ENCODE measurements at regions not wholly inside any gene's neighbourhood (a gene's known extent, or its start where the extent isn't known, plus 50 kb on each side); places are given as distances from the start of the nearest gene placed in this dataset.

DNA sequence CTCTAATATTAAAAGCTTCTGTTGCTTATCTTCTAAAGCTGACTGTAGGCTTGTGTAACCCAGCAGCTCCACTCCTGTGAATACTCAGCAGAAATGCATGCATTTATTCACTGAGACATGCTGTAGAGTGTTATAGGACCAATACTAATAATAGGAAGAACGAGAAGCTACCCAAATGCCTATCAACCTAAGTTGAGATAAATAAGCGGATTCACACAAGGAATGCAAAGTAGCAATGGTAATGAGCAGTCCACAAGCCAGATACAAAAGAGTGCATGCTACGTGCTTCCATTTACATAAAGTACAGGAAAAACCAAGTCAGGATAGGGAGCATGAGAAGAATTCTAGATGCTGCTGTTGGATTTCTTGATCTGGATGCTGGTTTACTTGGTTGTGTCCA lies 155.9 kb downstream of the AASDH start:
- intact Hi-C loops (cut with DNase I) = no loop called here
- DNase-seq (no peak), ATAC-seq (no peak)
- H3K36me3 ChIP-seq = no peaks in the 10 kb centered on the region
- H3K27me3 ChIP-seq = no peaks in the 10 kb centered on the region
- H3K9me3 ChIP-seq = no peaks in the 10 kb centered on the region
- no peak overlapping the region for H3K4me3 ChIP-seq
- no peak overlapping the region for H3K27ac ChIP-seq
- no peaks in the 10 kb centered on the region for H3K4me1 ChIP-seq
- TF ChIP-seq CTCF (IDR thresholded peaks at IDR 0.05) = no peak

GRCh38 chr4:56229947-56230346 lies 157.3 kb downstream of the AASDH start:
- H3K27ac ChIP-seq = no peak overlapping the region
- H3K9me3 ChIP-seq = no peaks in the 10 kb centered on the region
- DNase-seq = no peak
- TF ChIP-seq CTCF (IDR thresholded peaks at IDR 0.05) = no peak
- H3K36me3 ChIP-seq = no peaks in the 10 kb centered on the region
- no peaks in the 10 kb centered on the region for H3K4me1 ChIP-seq
- no peak for ATAC-seq
- H3K27me3 ChIP-seq = no peaks in the 10 kb centered on the region
- H3K4me3 ChIP-seq = no peak overlapping the region
- intact Hi-C loops (cut with DNase I) = no loop called here

- no peaks in the 10 kb centered on the region for H3K4me1 ChIP-seq
- no peaks in the 10 kb centered on the region for H3K9me3 ChIP-seq
- no peak overlapping the region for H3K4me3 ChIP-seq
- H3K27me3 ChIP-seq = no peaks in the 10 kb centered on the region
- no peak overlapping the region for H3K27ac ChIP-seq
- no peaks in the 10 kb centered on the region for H3K36me3 ChIP-seq
- DNase-seq = no peak
- ATAC-seq = no peak
- intact Hi-C loops (cut with DNase I) = no loop called here
- TF ChIP-seq CTCF (IDR thresholded peaks at IDR 0.05) = no peak
These were observed 159.9 kb downstream of the AASDH start for GRCh38 chr4:56227301-56227835.

DNA sequence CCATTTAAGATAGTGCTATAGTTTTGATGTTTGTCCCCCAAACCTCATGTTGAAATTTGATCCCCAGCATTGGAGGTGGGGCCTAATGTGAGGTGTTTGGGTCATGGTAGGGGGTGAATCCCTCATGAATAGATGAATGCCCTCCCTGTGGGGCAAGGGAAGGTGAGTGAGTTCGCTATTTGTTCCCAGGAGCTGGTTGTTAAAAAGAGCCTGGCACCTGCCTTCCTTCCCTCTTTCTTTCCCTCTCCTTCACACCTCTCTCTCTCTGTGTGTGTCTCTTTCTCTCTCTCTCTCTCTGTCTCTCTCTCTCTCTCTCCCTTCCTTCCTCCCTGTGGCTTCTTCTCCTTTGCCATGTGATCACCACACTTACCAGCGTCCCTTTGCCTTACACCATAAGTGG lies 160.7 kb downstream of the AASDH start:
- ATAC-seq (no peak), DNase-seq (no peak)
- H3K27me3 ChIP-seq = no peaks in the 10 kb centered on the region
- H3K9me3 ChIP-seq = no peaks in the 10 kb centered on the region
- no peak overlapping the region for H3K4me3 ChIP-seq
- TF ChIP-seq CTCF (IDR thresholded peaks at IDR 0.05) = no peak
- intact Hi-C loops (cut with DNase I) = no loop called here
- no peaks in the 10 kb centered on the region for H3K36me3 ChIP-seq
- H3K27ac ChIP-seq = no peak overlapping the region
- H3K4me1 ChIP-seq = no peaks in the 10 kb centered on the region

GRCh38 chr4:56224641-56225040 lies 162.7 kb downstream of the AASDH start:
- TF ChIP-seq CTCF (IDR thresholded peaks at IDR 0.05) = no peak
- ATAC-seq (no peak), DNase-seq (no peak)
- intact Hi-C loops (cut with DNase I) = no loop called here
- no peaks in the 10 kb centered on the region for H3K36me3 ChIP-seq
- H3K4me3 ChIP-seq = no peak overlapping the region
- no peak overlapping the region for H3K27ac ChIP-seq
- H3K9me3 ChIP-seq = no peaks in the 10 kb centered on the region
- no peaks in the 10 kb centered on the region for H3K4me1 ChIP-seq
- no peaks in the 10 kb centered on the region for H3K27me3 ChIP-seq

- TF ChIP-seq CTCF (IDR thresholded peaks at IDR 0.05) = no peak
- H3K36me3 ChIP-seq = no peaks in the 10 kb centered on the region
- H3K27me3 ChIP-seq = no peaks in the 10 kb centered on the region
- intact Hi-C loops (cut with DNase I) = no loop called here
- no peak overlapping the region for H3K27ac ChIP-seq
- ATAC-seq (no peak), DNase-seq (no peak)
- H3K4me1 ChIP-seq = no peaks in the 10 kb centered on the region
- H3K4me3 ChIP-seq = no peak overlapping the region
- no peaks in the 10 kb centered on the region for H3K9me3 ChIP-seq
These were observed 164.8 kb downstream of the AASDH start for GRCh38 chr4:56222514-56222913.

All from upper lobe of right lung (tissue), 1 donor.